ENCODE measurements at regions not wholly inside any gene's neighbourhood (a gene's known extent, or its start where the extent isn't known, plus 50 kb on each side); places are given as distances from the start of the nearest gene placed in this dataset.

GRCh38 chr11:27239305-27239942, 123.6 kb downstream of the CCDC34 start:
- peaks cover 5% of the 10 kb centered on the region for H3K4me1 ChIP-seq
- H3K4me3 Mint-ChIP-seq, result no peak overlapping the region
- peaks cover 7% of the 10 kb centered on the region for H3K4me1 Mint-ChIP-seq
- H3K4me2 ChIP-seq, result no peak overlapping the region
- TF ChIP-seq CTCF (IDR thresholded peaks at IDR 0.05) (no peak), EZH2phosphoT487 (IDR thresholded peaks at IDR 0.05) (no peak), EZH2 (IDR thresholded peaks at IDR 0.05) (no peak)
- H4K20me1 ChIP-seq (ENCODE audit: low read depth), result no peaks in the 10 kb centered on the region
- no peaks in the 10 kb centered on the region for H3K9me3 Mint-ChIP-seq
- no peaks in the 10 kb centered on the region for H3K36me3 Mint-ChIP-seq
- H3K36me3 ChIP-seq, result no peaks in the 10 kb centered on the region
- no peak overlapping the region for H3K27ac ChIP-seq
- no peaks in the 10 kb centered on the region for H3K27me3 ChIP-seq
- no peak overlapping the region for H2AFZ ChIP-seq (replicated peaks)
- no peak overlapping the region for H3K27ac Mint-ChIP-seq
- no peaks in the 10 kb centered on the region for H3F3A ChIP-seq (ENCODE audit: low read depth)
- no peak for DNase-seq (ENCODE audit: low spot score)
- no peak overlapping the region for H3K4me3 ChIP-seq
- no peaks in the 10 kb centered on the region for H3K9me3 ChIP-seq (ENCODE audit: low read depth)
- no peak overlapping the region for H3K9ac ChIP-seq
- H3K27me3 Mint-ChIP-seq (ENCODE audit: insufficient read depth, low read depth), result peaks cover 4% of the 10 kb centered on the region
- no peaks in the 10 kb centered on the region for H3K79me2 ChIP-seq (ENCODE audit: low read depth)

GRCh38 chr11:27238811-27239210, 124.2 kb downstream of the CCDC34 start:
- TF ChIP-seq CTCF (IDR thresholded peaks at IDR 0.05) (no peak), EZH2 (IDR thresholded peaks at IDR 0.05) (no peak), EZH2phosphoT487 (IDR thresholded peaks at IDR 0.05) (no peak)
- Histone ChIP-seq H3K4me3 (no peak overlapping the region), H3K4me2 (no peak overlapping the region), H3K27ac (no peak overlapping the region), H3K27me3 (no peaks in the 10 kb centered on the region), H3K36me3 (no peaks in the 10 kb centered on the region), H3K4me1 (peaks cover 11% of the 10 kb centered on the region), H3F3A (ENCODE audit: low read depth) (no peaks in the 10 kb centered on the region), H3K9me3 (ENCODE audit: low read depth) (no peaks in the 10 kb centered on the region), H2AFZ (replicated peaks) (no peak overlapping the region), H3K79me2 (ENCODE audit: low read depth) (no peaks in the 10 kb centered on the region), H4K20me1 (ENCODE audit: low read depth) (no peaks in the 10 kb centered on the region), H3K9ac (no peak overlapping the region)
- DNase-seq (ENCODE audit: low spot score), result no peak
- no peak overlapping the region for H3K4me3 Mint-ChIP-seq
- H3K36me3 Mint-ChIP-seq, result no peaks in the 10 kb centered on the region
- H3K9me3 Mint-ChIP-seq, result no peaks in the 10 kb centered on the region
- peaks cover 4% of the 10 kb centered on the region for H3K27me3 Mint-ChIP-seq (ENCODE audit: insufficient read depth, low read depth)
- peaks cover 13% of the 10 kb centered on the region for H3K4me1 Mint-ChIP-seq
- no peak overlapping the region for H3K27ac Mint-ChIP-seq

GRCh38 chr11:27237643-27238042, 125.4 kb downstream of the CCDC34 start:
- Histone ChIP-seq H3K9me3 (ENCODE audit: low read depth) (no peaks in the 10 kb centered on the region), H4K20me1 (ENCODE audit: low read depth) (no peaks in the 10 kb centered on the region), H3K79me2 (ENCODE audit: low read depth) (no peaks in the 10 kb centered on the region), H3K27me3 (no peaks in the 10 kb centered on the region), H3K4me2 (no peak overlapping the region), H3K27ac (no peak overlapping the region), H2AFZ (replicated peaks) (no peak overlapping the region), H3F3A (ENCODE audit: low read depth) (no peaks in the 10 kb centered on the region), H3K36me3 (no peaks in the 10 kb centered on the region), H3K4me1 (peaks cover 11% of the 10 kb centered on the region), H3K4me3 (no peak overlapping the region), H3K9ac (no peak overlapping the region)
- Mint-ChIP-seq H3K27me3 (ENCODE audit: insufficient read depth, low read depth) (peaks cover 6% of the 10 kb centered on the region), H3K4me1 (peaks cover 11% of the 10 kb centered on the region), H3K9me3 (no peaks in the 10 kb centered on the region), H3K4me3 (no peak overlapping the region), H3K36me3 (no peaks in the 10 kb centered on the region), H3K27ac (no peak overlapping the region)
- TF ChIP-seq EZH2 (IDR thresholded peaks at IDR 0.05), result no peak
- TF ChIP-seq CTCF (IDR thresholded peaks at IDR 0.05), result no peak
- no peak for TF ChIP-seq EZH2phosphoT487 (IDR thresholded peaks at IDR 0.05)
- DNase-seq (ENCODE audit: low spot score), result no peak
